ENCODE measurements at regions not wholly inside any gene's neighbourhood (a gene's known extent, or its start where the extent isn't known, plus 50 kb on each side); places are given as distances from the start of the nearest gene placed in this dataset.

- Mint-ChIP-seq H3K4me1 (ENCODE audit: low read depth) (no peaks in the 10 kb centered on the region), H3K27ac (no peak overlapping the region), H3K4me3 (no peak overlapping the region), H3K36me3 (ENCODE audit: low read depth) (no peaks in the 10 kb centered on the region), H3K9me3 (peaks cover 5% of the 10 kb centered on the region), H3K27me3 (no peaks in the 10 kb centered on the region)
- CTCF ChIA-PET: no interaction called here
- TF ChIP-seq CTCF (IDR thresholded peaks at IDR 0.05): no peak
- intact Hi-C loops (cut with micrococcal nuclease): no loop called here
- DNase-seq (no peak), ATAC-seq (no peak)
- POLR2A ChIA-PET: no interaction called here
These were observed 988.2 kb upstream of the ARRDC3 start for GRCh38 chr5:92371171-92371888.

GRCh38 chr5:92370032-92370431 is 986.9 kb upstream of the ARRDC3 start:
- no peak overlapping the region for H3K4me3 Mint-ChIP-seq
- POLR2A ChIA-PET: no interaction called here

GRCh38 chr5:92369587-92369986 is 986.5 kb upstream of the ARRDC3 start:
- no peaks in the 10 kb centered on the region for H3K27me3 Mint-ChIP-seq
- H3K27ac Mint-ChIP-seq: no peak overlapping the region
- H3K4me3 Mint-ChIP-seq: no peak overlapping the region
- no peaks in the 10 kb centered on the region for H3K4me1 Mint-ChIP-seq (ENCODE audit: low read depth)
- ATAC-seq: no peak
- TF ChIP-seq CTCF (IDR thresholded peaks at IDR 0.05): no peak
- intact Hi-C loops (cut with micrococcal nuclease): no loop called here
- CTCF ChIA-PET: no interaction called here
- no peak for DNase-seq
- POLR2A ChIA-PET: no interaction called here
- H3K9me3 Mint-ChIP-seq: peaks cover 5% of the 10 kb centered on the region
- no peaks in the 10 kb centered on the region for H3K36me3 Mint-ChIP-seq (ENCODE audit: low read depth)

More at GRCh38 chr5:92370032-92370431, 986.9 kb upstream of the ARRDC3 start:
- DNase-seq (no peak), ATAC-seq (no peak)
- intact Hi-C loops (cut with micrococcal nuclease): no loop called here
- Mint-ChIP-seq H3K36me3 (ENCODE audit: low read depth) (no peaks in the 10 kb centered on the region), H3K4me1 (ENCODE audit: low read depth) (no peaks in the 10 kb centered on the region), H3K27me3 (no peaks in the 10 kb centered on the region), H3K9me3 (peaks cover 5% of the 10 kb centered on the region), H3K27ac (no peak overlapping the region)
- no peak for TF ChIP-seq CTCF (IDR thresholded peaks at IDR 0.05)
- CTCF ChIA-PET: no interaction called here

GRCh38 chr5:92364986-92365550 is 982.0 kb upstream of the ARRDC3 start:
- Mint-ChIP-seq H3K9me3 (peaks cover 5% of the 10 kb centered on the region), H3K27me3 (no peaks in the 10 kb centered on the region), H3K36me3 (ENCODE audit: low read depth) (no peaks in the 10 kb centered on the region), H3K4me1 (ENCODE audit: low read depth) (no peaks in the 10 kb centered on the region), H3K4me3 (no peak overlapping the region), H3K27ac (no peak overlapping the region)
- no peak for DNase-seq
- TF ChIP-seq CTCF (IDR thresholded peaks at IDR 0.05): no peak
- ChIA-PET POLR2A (no interaction called here), CTCF (no interaction called here)
- ATAC-seq: no peak
- intact Hi-C loops (cut with micrococcal nuclease): no loop called here

- ChIA-PET POLR2A (no interaction called here), CTCF (no interaction called here)
- no peak for TF ChIP-seq CTCF (IDR thresholded peaks at IDR 0.05)
- intact Hi-C loops (cut with micrococcal nuclease): no loop called here
- no peak for DNase-seq
- Mint-ChIP-seq H3K9me3 (peaks cover 5% of the 10 kb centered on the region), H3K27ac (no peak overlapping the region), H3K4me3 (no peak overlapping the region), H3K27me3 (no peaks in the 10 kb centered on the region), H3K4me1 (ENCODE audit: low read depth) (no peaks in the 10 kb centered on the region), H3K36me3 (ENCODE audit: low read depth) (no peaks in the 10 kb centered on the region)
- no peak for ATAC-seq
These were observed 970.3 kb upstream of the ARRDC3 start for GRCh38 chr5:92353107-92354030.

All from activated CD8-positive, alpha-beta T cell treated with anti-CD3 and anti-CD28 coated beads for 36 hours (primary cell).